Mesenchymal stem cell (in vitro differentiated cells and primary cell): ENCODE measurements at regions not wholly inside any gene's neighbourhood (a gene's known extent, or its start where the extent isn't known, plus 50 kb on each side); places are given as distances from the start of the nearest gene placed in this dataset.

Experiments
- DNase-seq: peaks from one replicate; pipeline ENCODE4 v3.0.0-alpha.2; 2013
- H2AFZ ChIP-seq: one replicate; pipeline ENCODE4 v1.6.1; 2013; ENCODE audit warnings: low read depth, mild to moderate bottlenecking, control low read depth, inconsistent platforms, low read length, moderate library complexity
- H2AK5ac ChIP-seq: 2 replicates; pipeline ENCODE4 v1.6.1; 2013; ENCODE audit warnings: low read length, moderate library complexity, mild to moderate bottlenecking, inconsistent platforms; ENCODE audit not compliant: severe bottlenecking
- H2BK120ac ChIP-seq: one replicate; pipeline ENCODE4 v1.6.1; 2013; ENCODE audit warnings: low read depth, mild to moderate bottlenecking, inconsistent platforms, low read length, moderate library complexity
- H2BK12ac ChIP-seq, 2 experiments: one replicate each; pipeline ENCODE4 v1.6.1; 2013; ENCODE audit warnings: inconsistent platforms in 2 of 2, low read length in 2 of 2, mild to moderate bottlenecking in 2 of 2, moderate library complexity in 2 of 2, control low read depth in 1 of 2
- H2BK15ac ChIP-seq: one replicate; pipeline ENCODE4 v1.6.1; 2013; ENCODE audit warnings: mild to moderate bottlenecking, low read depth, inconsistent platforms; ENCODE audit not compliant: poor library complexity, severe bottlenecking
- H2BK5ac ChIP-seq: 2 replicates; pipeline ENCODE4 v1.6.1; 2013; ENCODE audit warnings: low read depth, mild to moderate bottlenecking, low read length, control low read depth, inconsistent platforms; ENCODE audit not compliant: poor library complexity, severe bottlenecking
- H3K14ac ChIP-seq, 2 experiments: one replicate each; pipeline ENCODE4 v1.6.1; 2013; ENCODE audit warnings: inconsistent platforms in 2 of 2, low read length in 2 of 2, control low read depth in 1 of 2, mild to moderate bottlenecking in 1 of 2, moderate library complexity in 1 of 2
- H3K18ac ChIP-seq, 2 experiments: one replicate each; pipeline ENCODE4 v1.6.1; 2013; ENCODE audit warnings: inconsistent platforms in 2 of 2, low read length in 2 of 2, control low read depth in 1 of 2, low read depth in 1 of 2, mild to moderate bottlenecking in 1 of 2
- H3K23ac ChIP-seq, 2 experiments: one replicate each; pipeline ENCODE4 v1.6.1; 2013; ENCODE audit warnings: inconsistent platforms in 2 of 2, low read length in 2 of 2, mild to moderate bottlenecking in 2 of 2, moderate library complexity in 2 of 2, control low read depth in 1 of 2
- H3K27ac ChIP-seq: 2 replicates; pipeline ENCODE4 v1.5.1; 2013; ENCODE audit warnings: mild to moderate bottlenecking, moderate library complexity, low read length, control low read depth, inconsistent platforms; ENCODE audit not compliant: poor library complexity, severe bottlenecking
- H3K27me3 ChIP-seq, 2 experiments: 2 replicates each; pipeline versions ENCODE4 v1.6.1 to v1.7.0; 2013; ENCODE audit warnings: low read length in 2 of 2, mild to moderate bottlenecking in 2 of 2, moderate library complexity in 2 of 2, control low read depth in 1 of 2, inconsistent platforms in 1 of 2; ENCODE audit not compliant: control insufficient read depth in 1 of 2, insufficient read depth in 1 of 2
- H3K36me3 ChIP-seq, 2 experiments: 2 replicates each; pipeline versions ENCODE4 v1.6.1 to v1.7.0; 2013; ENCODE audit warnings: low read length in 2 of 2, control low read depth in 1 of 2, inconsistent platforms in 1 of 2, low read depth in 1 of 2, mild to moderate bottlenecking in 1 of 2; ENCODE audit not compliant: insufficient read depth in 2 of 2, control insufficient read depth in 1 of 2
- H3K4ac ChIP-seq, 2 experiments: one replicate each; pipeline ENCODE4 v1.6.1; 2013; ENCODE audit warnings: inconsistent platforms in 2 of 2, low read length in 2 of 2, mild to moderate bottlenecking in 2 of 2, moderate library complexity in 2 of 2, control low read depth in 1 of 2, low read depth in 1 of 2
- H3K4me1 ChIP-seq: 2 replicates; pipeline ENCODE4 v1.6.1; 2013; ENCODE audit warnings: low read depth, low read length, control low read depth; ENCODE audit not compliant: control insufficient read depth, insufficient read depth
- H3K4me2 ChIP-seq: 2 replicates; pipeline ENCODE4 v1.6.1; 2013; ENCODE audit warnings: low read length, mild to moderate bottlenecking, inconsistent platforms; ENCODE audit not compliant: poor library complexity, severe bottlenecking
- H3K4me3 ChIP-seq, 2 experiments: 2 replicates each; pipeline versions ENCODE4 v1.5.1 to v1.7.0; 2013; ENCODE audit warnings: low read length in 2 of 2, mild to moderate bottlenecking in 2 of 2, control low read depth in 1 of 2, low read depth in 1 of 2; ENCODE audit not compliant: insufficient read depth in 1 of 2
- H3K79me1 ChIP-seq: replicated peaks from 2 replicates; pipeline ENCODE4 v1.6.1; 2013; ENCODE audit warnings: mild to moderate bottlenecking, control low read depth, low read length, inconsistent platforms; ENCODE audit not compliant: poor library complexity, severe bottlenecking
- H3K9ac ChIP-seq: 2 replicates; pipeline ENCODE4 v1.7.0; 2013; ENCODE audit warnings: mild to moderate bottlenecking, low read length, moderate library complexity
- H3K9me3 ChIP-seq: 2 replicates; pipeline ENCODE4 v1.7.0; 2013; ENCODE audit warnings: mild to moderate bottlenecking, low read length; ENCODE audit not compliant: control insufficient read depth
- H4K8ac ChIP-seq: one replicate; pipeline ENCODE4 v1.6.1; 2013; ENCODE audit warnings: inconsistent platforms, mild to moderate bottlenecking, low read length, moderate library complexity
- H4K91ac ChIP-seq: one replicate; pipeline ENCODE4 v1.6.1; 2013; ENCODE audit warnings: mild to moderate bottlenecking, low read length, inconsistent platforms
- WGBS: methylation state at CpG from one replicate; pipeline ENCODE4 v1.1.7; 2013; ENCODE audit warnings: mixed read lengths; 5-methylcytosine and 5-hydroxymethylcytosine counted together

DNA sequence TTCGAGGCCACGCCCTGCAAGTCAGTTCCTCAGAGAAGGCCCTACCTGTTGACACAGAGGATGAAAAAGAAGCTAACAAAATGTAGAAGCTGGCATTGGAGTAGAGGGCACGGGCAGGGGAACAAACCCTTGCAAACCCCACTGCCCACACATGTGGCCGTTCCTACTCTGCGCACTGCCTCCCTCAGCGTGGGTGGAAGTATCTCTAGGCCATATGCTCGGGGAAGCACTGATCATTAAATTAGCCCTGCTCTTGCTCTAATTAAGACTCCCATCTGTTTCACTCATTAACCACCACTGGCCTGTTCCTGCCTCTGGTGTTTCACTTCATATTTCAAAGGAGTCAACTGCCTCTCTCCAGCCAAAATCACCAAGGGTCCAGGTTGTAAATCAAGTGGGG, 201.2 kb upstream of the SFSWAP start:
- Histone ChIP-seq H3K79me1 (no peaks in the 10 kb centered on the region), H2BK5ac (no peak overlapping the region), H3K18ac (no peak overlapping the region), H2AFZ (no peak overlapping the region), H2BK15ac (no peak overlapping the region), H3K4me3 (no peak overlapping the region), H3K9ac (no peak overlapping the region), H2BK120ac (no peak overlapping the region), H3K14ac (no peak overlapping the region), H4K8ac (no peak overlapping the region), H3K4ac (no peak overlapping the region), H2BK12ac (no peak overlapping the region), H4K91ac (no peak overlapping the region), H2AK5ac (no peak overlapping the region), H3K27ac (no peak overlapping the region), H3K4me2 (no peak overlapping the region), H3K23ac (no peak overlapping the region), H3K27me3 (peaks cover 0 to 20% of the 10 kb centered on the region in 2 experiments), H3K9me3 (peaks cover 3% of the 10 kb centered on the region), H3K4me1 (no peaks in the 10 kb centered on the region), H3K36me3 (no peaks in the 10 kb centered on the region)
- WGBS: 63% methylated on average over 7 of the region's 7 CpGs
- DNase-seq: no peak

DNA sequence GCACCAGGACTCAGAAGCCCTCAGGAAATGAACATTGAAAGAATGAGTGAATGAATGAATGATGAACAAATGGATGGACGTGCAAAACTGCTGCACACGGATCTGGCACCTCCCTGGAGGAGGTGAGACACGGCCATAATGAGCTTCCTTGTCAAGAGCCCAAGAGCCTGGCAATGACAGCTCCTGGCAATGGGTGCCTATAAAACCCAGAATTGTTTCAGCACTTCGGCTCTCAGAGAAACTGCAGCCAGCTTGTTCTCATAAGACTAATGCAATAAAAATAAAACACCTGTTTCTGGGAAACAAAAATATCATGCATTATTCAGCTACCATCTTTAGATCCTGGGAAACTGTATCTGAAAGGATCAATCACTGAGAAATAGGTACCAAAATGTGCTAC, 200.5 kb upstream of the SFSWAP start:
- Histone ChIP-seq H3K14ac (no peak overlapping the region), H3K79me1 (no peaks in the 10 kb centered on the region), H3K36me3 (no peaks in the 10 kb centered on the region), H2AK5ac (no peak overlapping the region), H2AFZ (no peak overlapping the region), H3K9me3 (peaks cover 3% of the 10 kb centered on the region), H3K4ac (no peak overlapping the region), H3K4me1 (no peaks in the 10 kb centered on the region), H3K4me3 (no peak overlapping the region), H4K8ac (no peak overlapping the region), H2BK5ac (no peak overlapping the region), H3K18ac (no peak overlapping the region), H2BK12ac (no peak overlapping the region), H2BK120ac (no peak overlapping the region), H3K4me2 (no peak overlapping the region), H2BK15ac (no peak overlapping the region), H3K27ac (no peak overlapping the region), H3K23ac (no peak overlapping the region), H3K9ac (no peak overlapping the region), H4K91ac (no peak overlapping the region), H3K27me3 (peaks cover 0 to 20% of the 10 kb centered on the region in 2 experiments)
- 44% methylated on average over 4 of the region's 4 CpGs for WGBS
- DNase-seq: no peak

DNA sequence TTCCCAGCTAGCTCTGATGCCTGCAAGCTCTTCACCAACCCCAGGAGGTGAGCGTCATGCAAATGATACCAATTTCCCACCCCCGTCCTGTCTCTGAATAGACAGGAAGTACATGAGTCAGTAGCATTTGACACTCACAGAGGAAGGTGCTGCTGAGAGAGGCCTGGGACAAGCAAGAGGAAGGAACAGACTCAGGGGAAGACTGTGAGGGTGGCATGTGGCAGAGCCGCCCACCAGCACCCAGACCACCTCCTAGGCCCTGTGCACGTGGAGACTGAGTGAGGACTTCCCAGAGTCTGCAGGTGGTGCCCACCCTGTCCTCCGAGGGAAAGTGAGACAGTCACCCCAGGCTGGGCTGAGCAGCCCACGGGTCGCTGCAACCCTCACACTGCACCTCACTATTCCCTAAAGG, 199.5 kb upstream of the SFSWAP start:
- Histone ChIP-seq H2BK120ac (no peak overlapping the region), H2BK15ac (no peak overlapping the region), H2AFZ (no peak overlapping the region), H4K91ac (no peak overlapping the region), H2AK5ac (no peak overlapping the region), H3K18ac (no peak overlapping the region), H3K4ac (no peak overlapping the region), H4K8ac (no peak overlapping the region), H2BK5ac (no peak overlapping the region), H3K36me3 (no peaks in the 10 kb centered on the region), H2BK12ac (no peak overlapping the region), H3K9me3 (peaks cover 3% of the 10 kb centered on the region), H3K23ac (no peak overlapping the region), H3K79me1 (no peaks in the 10 kb centered on the region), H3K9ac (no peak overlapping the region), H3K14ac (no peak overlapping the region), H3K27me3 (peaks cover 0 to 18% of the 10 kb centered on the region in 2 experiments), H3K4me1 (no peaks in the 10 kb centered on the region), H3K4me3 (no peak overlapping the region), H3K27ac (no peak overlapping the region), H3K4me2 (no peak overlapping the region)
- no peak for DNase-seq
- WGBS: 58% methylated on average over 5 of the region's 7 CpGs

DNA sequence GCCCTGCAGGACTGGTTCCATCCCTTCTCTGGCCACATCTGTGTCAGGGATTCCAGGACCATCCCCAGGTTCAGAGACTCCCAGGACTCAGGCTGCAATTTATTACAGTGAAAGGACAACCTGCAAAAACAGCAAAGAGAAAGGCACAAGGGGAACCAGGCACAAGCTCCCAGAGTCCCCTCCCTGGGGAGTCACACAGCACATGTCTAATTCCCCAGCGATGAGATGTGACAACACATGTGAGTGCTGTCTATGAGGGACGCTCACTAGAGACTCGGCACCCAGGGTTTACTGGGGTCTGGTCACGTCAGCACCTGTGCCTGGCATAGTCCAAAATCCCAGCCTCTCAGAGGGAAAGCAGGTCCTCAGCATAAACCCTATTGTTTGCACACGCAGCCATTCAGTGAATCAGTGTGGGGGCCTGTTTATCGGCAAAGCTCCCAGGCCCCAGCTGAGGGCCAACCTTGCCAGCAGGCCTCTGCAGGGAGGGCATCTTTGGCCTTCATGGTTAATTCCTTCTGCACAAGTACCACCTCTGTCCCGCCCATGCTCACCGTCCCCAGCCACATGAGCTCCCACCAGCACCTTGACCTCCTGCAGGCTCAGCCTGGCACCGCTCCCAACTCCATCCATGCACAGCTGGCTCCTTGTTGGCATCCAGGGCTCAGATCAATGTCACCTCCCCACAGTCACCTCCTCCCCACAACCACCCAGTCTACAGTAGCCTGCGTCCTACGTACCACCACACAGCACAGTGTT, 198.9 kb upstream of the SFSWAP start:
- H4K91ac ChIP-seq: no peak overlapping the region
- H3K27me3 ChIP-seq: peaks cover 0 to 12% of the 10 kb centered on the region in 2 experiments
- H2AFZ ChIP-seq: no peak overlapping the region
- H3K36me3 ChIP-seq: no peaks in the 10 kb centered on the region
- no peaks in the 10 kb centered on the region for H3K79me1 ChIP-seq
- H3K27ac ChIP-seq: no peak overlapping the region
- no peak overlapping the region for H3K18ac ChIP-seq
- H3K14ac ChIP-seq: no peak overlapping the region
- H3K4ac ChIP-seq: no peak overlapping the region
- no peak overlapping the region for H4K8ac ChIP-seq
- no peak overlapping the region for H2BK120ac ChIP-seq
- no peak overlapping the region for H2BK12ac ChIP-seq
- peaks cover 1% of the 10 kb centered on the region for H3K9me3 ChIP-seq
- no peak overlapping the region for H3K23ac ChIP-seq
- 86% methylated on average over 11 of the region's 11 CpGs for WGBS
- H3K9ac ChIP-seq: no peak overlapping the region
- no peak overlapping the region for H3K4me3 ChIP-seq
- H2AK5ac ChIP-seq: no peak overlapping the region
- H3K4me2 ChIP-seq: no peak overlapping the region
- no peak overlapping the region for H2BK15ac ChIP-seq
- DNase-seq: no peak
- no peak overlapping the region for H2BK5ac ChIP-seq
- H3K4me1 ChIP-seq: no peaks in the 10 kb centered on the region
